ENCODE measurements at regions not wholly inside any gene's neighbourhood (a gene's known extent, or its start where the extent isn't known, plus 50 kb on each side); places are given as distances from the start of the nearest gene placed in this dataset.
A peak's percentile ranks its signal among the peaks of the same experiment; 100 is the strongest.

DNA sequence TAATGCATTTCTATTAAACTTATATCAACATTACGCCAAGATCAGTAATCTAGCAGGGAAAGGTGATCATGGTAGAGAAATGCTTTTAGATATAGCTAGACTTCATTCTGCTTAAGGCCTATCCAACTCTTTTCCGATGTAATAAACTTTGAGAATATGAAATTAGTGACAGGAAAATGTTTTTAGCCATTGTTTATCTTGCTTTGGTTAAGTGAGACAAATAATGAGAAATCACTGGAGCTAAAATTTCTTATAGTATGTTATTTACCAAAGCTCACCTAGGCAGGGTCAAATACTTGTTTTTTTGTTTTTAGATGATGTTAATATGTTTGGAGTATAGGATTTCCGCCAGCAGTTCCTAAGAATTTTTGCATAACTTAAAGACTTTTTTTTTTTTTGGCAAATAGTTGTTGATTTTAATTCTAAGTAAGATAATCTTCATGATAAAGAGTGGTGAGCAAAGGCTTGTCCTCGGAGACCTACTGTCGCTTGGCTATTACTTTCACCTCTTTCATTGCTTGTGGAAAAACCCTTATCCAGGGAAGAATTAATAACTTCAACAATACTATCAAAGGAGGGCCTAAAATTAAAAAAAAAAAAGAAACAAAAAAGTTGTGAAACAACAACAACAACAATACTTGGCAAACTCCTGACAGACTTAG is 98.3 kb downstream of the SOX4 start:
- Histone ChIP-seq H2BK5ac (ENCODE audit: low read length) (no peak overlapping the region), H3K9ac (ENCODE audit: low read length) (no peak overlapping the region), H3K27me3 (ENCODE audit: insufficient read depth, low read length, poor library complexity) (no peaks in the 10 kb centered on the region), H3K23ac (ENCODE audit: low read length) (no peak overlapping the region), H3K79me1 (ENCODE audit: low read length) (peaks cover 3% of the 10 kb centered on the region), H3K4me1 (ENCODE audit: control insufficient read depth, low read depth, low read length) (peaks cover 4% of the 10 kb centered on the region), H3K27ac (ENCODE audit: low read depth, low read length) (no peak overlapping the region), H3K4me3 (ENCODE audit: low read length) (no peak overlapping the region), H2AK5ac (ENCODE audit: low read length) (no peak overlapping the region), H3K18ac (ENCODE audit: low read length) (no peak overlapping the region), H2BK120ac (ENCODE audit: low read depth, low read length) (no peak overlapping the region), H3K56ac (ENCODE audit: low read length) (no peak overlapping the region), H3K4me2 (ENCODE audit: low read length) (no peak overlapping the region), H4K5ac (ENCODE audit: low read length) (no peak overlapping the region), H3K4ac (ENCODE audit: low read depth, low read length) (no peak overlapping the region), H2BK15ac (replicated peaks; ENCODE audit: low read depth) (no peak overlapping the region), H3K79me2 (ENCODE audit: control insufficient read depth, insufficient read depth, low read length) (peaks cover 68% of the 10 kb centered on the region), H3K36me3 (ENCODE audit: control insufficient read depth, insufficient read depth, low read length) (peaks cover 4% of the 10 kb centered on the region), H4K8ac (ENCODE audit: low read depth, low read length) (no peak overlapping the region)
- no peak for DNase-seq
- WGBS (ENCODE audit: extremely low coverage, insufficient coverage, low lambda C conversion rate), result no CpG with 5 or more reads among the region's 5 CpGs

- H3K79me1 ChIP-seq (ENCODE audit: low read length), result no peaks in the 10 kb centered on the region
- peaks cover 4% of the 10 kb centered on the region for H3K4me1 ChIP-seq (ENCODE audit: control insufficient read depth, low read depth, low read length)
- peaks cover 70% of the 10 kb centered on the region for H3K79me2 ChIP-seq (ENCODE audit: control insufficient read depth, insufficient read depth, low read length)
- WGBS (ENCODE audit: extremely low coverage, insufficient coverage, low lambda C conversion rate), result no CpG with 5 or more reads among the region's 1 CpG
- H3K56ac ChIP-seq (ENCODE audit: low read length), result peak overlapping the region; percentile 5
- no peak overlapping the region for H2BK5ac ChIP-seq (ENCODE audit: low read length)
- peaks cover 2% of the 10 kb centered on the region for H3K36me3 ChIP-seq (ENCODE audit: control insufficient read depth, insufficient read depth, low read length)
- peak overlapping the region; percentile 86 for H3K4ac ChIP-seq (ENCODE audit: low read depth, low read length)
- H3K18ac ChIP-seq (ENCODE audit: low read length), result peak overlapping the region; percentile 80
- H2BK15ac ChIP-seq (replicated peaks; ENCODE audit: low read depth), result no peak overlapping the region
- no peak overlapping the region for H2BK120ac ChIP-seq (ENCODE audit: low read depth, low read length)
- H3K9ac ChIP-seq (ENCODE audit: low read length), result no peak overlapping the region
- H2AK5ac ChIP-seq (ENCODE audit: low read length), result no peak overlapping the region
- no peak overlapping the region for H4K5ac ChIP-seq (ENCODE audit: low read length)
- H3K27ac ChIP-seq (ENCODE audit: low read depth, low read length), result no peak overlapping the region
- H3K23ac ChIP-seq (ENCODE audit: low read length), result no peak overlapping the region
- H4K8ac ChIP-seq (ENCODE audit: low read depth, low read length), result no peak overlapping the region
- no peaks in the 10 kb centered on the region for H3K27me3 ChIP-seq (ENCODE audit: insufficient read depth, low read length, poor library complexity)
- DNase-seq, result no peak
- no peak overlapping the region for H3K4me2 ChIP-seq (ENCODE audit: low read length)
- no peak overlapping the region for H3K4me3 ChIP-seq (ENCODE audit: low read length)
Measured at GRCh38 chr6:21692721-21693120, 99.2 kb downstream of the SOX4 start.

GRCh38 chr6:21694168-21694567 is 100.6 kb downstream of the SOX4 start:
- no peak overlapping the region for H2BK120ac ChIP-seq (ENCODE audit: low read depth, low read length)
- H3K27me3 ChIP-seq (ENCODE audit: insufficient read depth, low read length, poor library complexity), result no peaks in the 10 kb centered on the region
- no peak overlapping the region for H3K4me2 ChIP-seq (ENCODE audit: low read length)
- H2AK5ac ChIP-seq (ENCODE audit: low read length), result no peak overlapping the region
- peak overlapping the region; percentile 60 for H3K18ac ChIP-seq (ENCODE audit: low read length)
- H3K4me3 ChIP-seq (ENCODE audit: low read length), result no peak overlapping the region
- no peak overlapping the region for H4K8ac ChIP-seq (ENCODE audit: low read depth, low read length)
- H3K9ac ChIP-seq (ENCODE audit: low read length), result no peak overlapping the region
- H3K79me1 ChIP-seq (ENCODE audit: low read length), result no peaks in the 10 kb centered on the region
- no peak overlapping the region for H2BK5ac ChIP-seq (ENCODE audit: low read length)
- peaks cover 75% of the 10 kb centered on the region for H3K79me2 ChIP-seq (ENCODE audit: control insufficient read depth, insufficient read depth, low read length)
- no peak overlapping the region for H3K27ac ChIP-seq (ENCODE audit: low read depth, low read length)
- no peak overlapping the region for H3K56ac ChIP-seq (ENCODE audit: low read length)
- DNase-seq, result no peak
- no peak overlapping the region for H3K23ac ChIP-seq (ENCODE audit: low read length)
- H3K4me1 ChIP-seq (ENCODE audit: control insufficient read depth, low read depth, low read length), result peaks cover 4% of the 10 kb centered on the region
- H2BK15ac ChIP-seq (replicated peaks; ENCODE audit: low read depth), result no peak overlapping the region
- H4K5ac ChIP-seq (ENCODE audit: low read length), result no peak overlapping the region
- WGBS (ENCODE audit: extremely low coverage, insufficient coverage, low lambda C conversion rate), result no CpG with 5 or more reads among the region's 2 CpGs
- no peak overlapping the region for H3K4ac ChIP-seq (ENCODE audit: low read depth, low read length)
- no peaks in the 10 kb centered on the region for H3K36me3 ChIP-seq (ENCODE audit: control insufficient read depth, insufficient read depth, low read length)

- H3K56ac ChIP-seq (ENCODE audit: low read length), result no peak overlapping the region
- H3K18ac ChIP-seq (ENCODE audit: low read length), result no peak overlapping the region
- H3K79me1 ChIP-seq (ENCODE audit: low read length), result peaks cover 8% of the 10 kb centered on the region
- no peak overlapping the region for H3K27ac ChIP-seq (ENCODE audit: low read depth, low read length)
- H4K5ac ChIP-seq (ENCODE audit: low read length), result no peak overlapping the region
- no peaks in the 10 kb centered on the region for H3K27me3 ChIP-seq (ENCODE audit: insufficient read depth, low read length, poor library complexity)
- no peak overlapping the region for H3K9ac ChIP-seq (ENCODE audit: low read length)
- no peak overlapping the region for H3K4ac ChIP-seq (ENCODE audit: low read depth, low read length)
- H3K4me2 ChIP-seq (ENCODE audit: low read length), result no peak overlapping the region
- H2AK5ac ChIP-seq (ENCODE audit: low read length), result no peak overlapping the region
- H2BK15ac ChIP-seq (replicated peaks; ENCODE audit: low read depth), result no peak overlapping the region
- H3K79me2 ChIP-seq (ENCODE audit: control insufficient read depth, insufficient read depth, low read length), result peaks cover 56% of the 10 kb centered on the region
- H2BK120ac ChIP-seq (ENCODE audit: low read depth, low read length), result no peak overlapping the region
- no peaks in the 10 kb centered on the region for H3K36me3 ChIP-seq (ENCODE audit: control insufficient read depth, insufficient read depth, low read length)
- H3K23ac ChIP-seq (ENCODE audit: low read length), result no peak overlapping the region
- H2BK5ac ChIP-seq (ENCODE audit: low read length), result no peak overlapping the region
- peaks cover 16% of the 10 kb centered on the region for H3K4me1 ChIP-seq (ENCODE audit: control insufficient read depth, low read depth, low read length)
- H4K8ac ChIP-seq (ENCODE audit: low read depth, low read length), result no peak overlapping the region
- DNase-seq, result no peak
- no CpG with 5 or more reads among the region's 3 CpGs for WGBS (ENCODE audit: extremely low coverage, insufficient coverage, low lambda C conversion rate)
- H3K4me3 ChIP-seq (ENCODE audit: low read length), result no peak overlapping the region
Measured at GRCh38 chr6:21707524-21708319, 114.2 kb downstream of the SOX4 start.

GRCh38 chr6:21708320-21708580 is 114.7 kb downstream of the SOX4 start:
- H2BK120ac ChIP-seq (ENCODE audit: low read depth, low read length), result no peak overlapping the region
- H3K79me2 ChIP-seq (ENCODE audit: control insufficient read depth, insufficient read depth, low read length), result peaks cover 55% of the 10 kb centered on the region
- H2BK5ac ChIP-seq (ENCODE audit: low read length), result no peak overlapping the region
- DNase-seq, result no peak
- no peak overlapping the region for H2AK5ac ChIP-seq (ENCODE audit: low read length)
- H3K27ac ChIP-seq (ENCODE audit: low read depth, low read length), result no peak overlapping the region
- no peaks in the 10 kb centered on the region for H3K36me3 ChIP-seq (ENCODE audit: control insufficient read depth, insufficient read depth, low read length)
- no peak overlapping the region for H4K8ac ChIP-seq (ENCODE audit: low read depth, low read length)
- no peak overlapping the region for H3K23ac ChIP-seq (ENCODE audit: low read length)
- no peak overlapping the region for H3K4ac ChIP-seq (ENCODE audit: low read depth, low read length)
- H3K9ac ChIP-seq (ENCODE audit: low read length), result no peak overlapping the region
- no peak overlapping the region for H3K56ac ChIP-seq (ENCODE audit: low read length)
- peaks cover 7% of the 10 kb centered on the region for H3K79me1 ChIP-seq (ENCODE audit: low read length)
- H3K4me3 ChIP-seq (ENCODE audit: low read length), result no peak overlapping the region
- H2BK15ac ChIP-seq (replicated peaks; ENCODE audit: low read depth), result no peak overlapping the region
- H3K4me1 ChIP-seq (ENCODE audit: control insufficient read depth, low read depth, low read length), result peaks cover 16% of the 10 kb centered on the region
- no peaks in the 10 kb centered on the region for H3K27me3 ChIP-seq (ENCODE audit: insufficient read depth, low read length, poor library complexity)
- no peak overlapping the region for H4K5ac ChIP-seq (ENCODE audit: low read length)
- no peak overlapping the region for H3K18ac ChIP-seq (ENCODE audit: low read length)
- H3K4me2 ChIP-seq (ENCODE audit: low read length), result no peak overlapping the region

GRCh38 chr6:21710216-21710615 is 116.7 kb downstream of the SOX4 start:
- Histone ChIP-seq H3K56ac (ENCODE audit: low read length) (peak overlapping the region; percentile 36), H3K9ac (ENCODE audit: low read length) (no peak overlapping the region), H3K27me3 (ENCODE audit: insufficient read depth, low read length, poor library complexity) (no peaks in the 10 kb centered on the region), H3K4ac (ENCODE audit: low read depth, low read length) (no peak overlapping the region), H2BK5ac (ENCODE audit: low read length) (no peak overlapping the region), H3K79me1 (ENCODE audit: low read length) (peaks cover 5% of the 10 kb centered on the region), H3K4me1 (ENCODE audit: control insufficient read depth, low read depth, low read length) (peaks cover 16% of the 10 kb centered on the region), H3K18ac (ENCODE audit: low read length) (no peak overlapping the region), H3K23ac (ENCODE audit: low read length) (no peak overlapping the region), H3K4me3 (ENCODE audit: low read length) (no peak overlapping the region), H3K36me3 (ENCODE audit: control insufficient read depth, insufficient read depth, low read length) (no peaks in the 10 kb centered on the region), H2BK15ac (replicated peaks; ENCODE audit: low read depth) (no peak overlapping the region), H3K4me2 (ENCODE audit: low read length) (no peak overlapping the region), H2AK5ac (ENCODE audit: low read length) (no peak overlapping the region), H3K79me2 (ENCODE audit: control insufficient read depth, insufficient read depth, low read length) (peaks cover 65% of the 10 kb centered on the region), H4K8ac (ENCODE audit: low read depth, low read length) (no peak overlapping the region), H4K5ac (ENCODE audit: low read length) (no peak overlapping the region), H3K27ac (ENCODE audit: low read depth, low read length) (no peak overlapping the region), H2BK120ac (ENCODE audit: low read depth, low read length) (no peak overlapping the region)
- DNase-seq, result no peak
- no CpG with 5 or more reads among the region's 1 CpG for WGBS (ENCODE audit: extremely low coverage, insufficient coverage, low lambda C conversion rate)

Measured in mesendoderm (in vitro differentiated cells).